HG03342 (cell line): ENCODE measurements at regions not wholly inside any gene's neighbourhood (a gene's known extent, or its start where the extent isn't known, plus 50 kb on each side); places are given as distances from the start of the nearest gene placed in this dataset.

ENCODE experiments used
- ATAC-seq: cut with Tn5 transposase; IDR thresholded peaks from one replicate; pipeline ENCODE4 v1.9.1; 2021; ENCODE audit warnings: mild to moderate bottlenecking, moderate library complexity; ENCODE audit not compliant: unreplicated experiment

GRCh38 chr22:22098457-22099193, 116.0 kb upstream of the TOP3B start:
- ATAC-seq: no peak

- no peak for ATAC-seq
These were observed 115.2 kb upstream of the TOP3B start for GRCh38 chr22:22097727-22098228.

GRCh38 chr22:22094921-22095320, 112.3 kb upstream of the TOP3B start:
- ATAC-seq: no peak

- ATAC-seq: no peak
These were observed 111.9 kb upstream of the TOP3B start for GRCh38 chr22:22094514-22094913.

- no peak for ATAC-seq
These were observed 111.2 kb upstream of the TOP3B start for GRCh38 chr22:22093743-22094142.

GRCh38 chr22:22092974-22093373, 110.4 kb upstream of the TOP3B start:
- no peak for ATAC-seq

GRCh38 chr22:22092101-22092500, 109.5 kb upstream of the TOP3B start:
- ATAC-seq: no peak

GRCh38 chr22:22091400-22091878, 108.9 kb upstream of the TOP3B start:
- no peak for ATAC-seq

GRCh38 chr22:22090650-22091399, 108.2 kb upstream of the TOP3B start:
- no peak for ATAC-seq

- no peak for ATAC-seq
These were observed 107.1 kb upstream of the TOP3B start for GRCh38 chr22:22089459-22090308.

- no peak for ATAC-seq
These were observed 106.3 kb upstream of the TOP3B start for GRCh38 chr22:22088658-22089458.

GRCh38 chr22:22087854-22088657, 105.5 kb upstream of the TOP3B start:
- ATAC-seq: no peak

- ATAC-seq: no peak
These were observed 104.0 kb upstream of the TOP3B start for GRCh38 chr22:22086501-22087158.

- ATAC-seq: no peak
These were observed 103.3 kb upstream of the TOP3B start for GRCh38 chr22:22085702-22086500.

GRCh38 chr22:22084089-22084711, 101.6 kb upstream of the TOP3B start:
- no peak for ATAC-seq

GRCh38 chr22:22082960-22083359, 100.4 kb upstream of the TOP3B start:
- ATAC-seq: no peak

GRCh38 chr22:22082229-22082835, 99.7 kb upstream of the TOP3B start:
- ATAC-seq: no peak
